GM18867 (cell line): ENCODE measurements at regions not wholly inside any gene's neighbourhood (a gene's known extent, or its start where the extent isn't known, plus 50 kb on each side); places are given as distances from the start of the nearest gene placed in this dataset.

Experiments used
- ATAC-seq: cut with Tn5 transposase; IDR thresholded peaks from one replicate; pipeline ENCODE4 v1.9.1; 2021; ENCODE audit warnings: mild to moderate bottlenecking, moderate library complexity; ENCODE audit not compliant: unreplicated experiment

DNA sequence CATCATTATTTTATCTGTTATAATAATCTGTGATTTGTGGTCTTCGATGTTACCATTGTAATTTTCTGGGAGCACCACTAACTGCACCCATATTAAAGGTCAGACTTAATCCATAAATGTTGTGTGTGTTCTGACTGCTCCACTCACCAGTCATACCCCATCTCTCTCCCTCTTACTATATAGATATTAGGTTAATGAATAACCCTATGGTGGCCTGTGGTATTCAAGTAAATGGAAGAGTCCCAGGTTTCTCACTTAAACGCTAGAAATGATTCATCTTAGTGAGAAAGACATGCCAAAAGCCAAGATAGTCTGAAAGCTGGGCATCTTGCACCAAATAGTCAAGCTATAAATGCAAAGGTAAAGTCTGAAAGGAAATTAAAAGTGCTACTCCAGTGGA lies 1358.5 kb downstream of the ROBO2 start:
- no peak for ATAC-seq

GRCh38 chr3:78402720-78403119 lies 1362.8 kb downstream of the ROBO2 start:
- no peak for ATAC-seq

DNA sequence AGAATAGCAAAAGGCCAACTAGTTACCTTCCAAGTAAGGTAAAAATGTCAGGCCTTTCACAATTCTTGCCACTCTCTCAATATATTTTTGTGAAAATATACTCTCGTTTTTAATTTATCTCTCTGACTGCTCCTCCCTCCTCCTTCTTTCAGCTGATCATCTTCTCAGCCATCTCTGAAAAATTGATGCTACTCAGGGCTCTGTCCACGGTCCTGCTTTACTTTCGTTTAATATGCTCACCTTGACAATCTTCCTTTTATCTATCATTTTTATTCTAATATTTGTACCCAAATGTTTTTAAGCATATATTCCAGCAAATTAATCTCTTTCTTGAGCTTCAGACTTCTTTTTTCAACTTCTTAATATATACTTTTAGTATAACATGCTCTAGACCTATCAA lies 1362.1 kb downstream of the ROBO1 start:
- no peak for ATAC-seq

GRCh38 chr3:78406396-78406795 lies 1361.4 kb downstream of the ROBO1 start:
- no peak for ATAC-seq

GRCh38 chr3:78410077-78410476 lies 1357.7 kb downstream of the ROBO1 start:
- no peak for ATAC-seq

DNA sequence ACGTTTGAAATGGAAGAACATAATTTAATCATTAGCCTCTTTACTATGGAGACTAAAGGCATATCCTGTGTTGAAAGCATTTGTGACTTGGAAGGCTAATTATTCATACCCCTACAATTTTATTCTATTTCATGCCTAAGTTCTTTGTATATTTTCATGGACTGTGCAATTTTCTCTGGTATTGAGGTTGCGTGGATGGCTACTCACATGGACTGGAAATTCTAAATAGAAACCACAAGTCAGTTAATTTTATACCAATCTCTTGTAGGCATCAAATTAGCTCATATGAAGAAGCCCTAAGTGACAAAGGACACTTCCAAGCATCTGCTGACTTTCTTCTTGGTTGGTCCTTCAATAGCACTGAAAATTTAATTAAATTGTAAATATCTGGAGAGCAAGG lies 1353.5 kb downstream of the ROBO1 start:
- ATAC-seq: no peak

DNA sequence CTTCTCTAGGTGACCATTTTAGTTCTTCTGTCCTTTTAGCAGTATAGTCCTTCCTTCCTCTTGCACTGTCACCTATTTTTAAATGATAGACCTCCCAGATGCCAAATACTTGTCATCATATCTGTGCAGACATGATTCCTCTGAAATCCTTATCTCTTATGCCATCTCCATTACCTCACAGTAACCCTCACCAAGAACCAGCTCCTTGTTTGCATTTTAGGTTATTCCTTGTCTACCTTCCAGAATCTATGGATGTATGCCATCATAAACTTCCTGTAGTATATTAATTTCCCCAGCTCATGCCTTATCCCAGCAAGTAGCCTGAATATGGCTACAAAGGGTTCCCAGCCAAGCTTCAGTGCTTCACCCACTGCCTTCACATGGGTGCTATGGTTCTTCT lies 1347.2 kb downstream of the ROBO1 start:
- ATAC-seq: no peak

GRCh38 chr3:78421247-78421966 lies 1346.4 kb downstream of the ROBO1 start:
- ATAC-seq: no peak

- ATAC-seq: no peak
These were observed 1343.1 kb downstream of the ROBO1 start for GRCh38 chr3:78424656-78425055.

DNA sequence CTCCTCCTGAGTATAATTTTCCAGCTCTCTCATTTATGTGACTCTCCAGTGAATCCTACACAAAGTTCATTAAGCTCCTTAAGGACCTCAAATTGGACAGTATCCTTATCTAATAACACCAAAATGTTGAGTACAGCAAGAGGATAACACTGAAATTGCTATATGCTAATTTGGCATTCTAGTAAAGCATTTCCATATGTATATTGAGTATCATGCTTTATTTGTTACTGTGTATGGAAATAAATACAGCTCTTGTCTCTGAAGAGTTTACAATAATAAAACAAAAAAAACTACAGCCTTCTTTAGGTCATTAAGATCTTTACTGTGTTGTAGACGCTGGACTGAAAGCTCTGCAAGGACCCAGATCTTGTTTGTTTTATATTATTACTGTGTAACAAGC lies 1341.3 kb downstream of the ROBO1 start:
- ATAC-seq: no peak

GRCh38 chr3:78427303-78427702 lies 1340.5 kb downstream of the ROBO1 start:
- ATAC-seq: no peak

GRCh38 chr3:78430741-78431140 lies 1337.1 kb downstream of the ROBO1 start:
- ATAC-seq: no peak

- ATAC-seq: no peak
These were observed 1333.0 kb downstream of the ROBO1 start for GRCh38 chr3:78434801-78435200.

GRCh38 chr3:78455166-78455565 lies 1312.6 kb downstream of the ROBO1 start:
- ATAC-seq: no peak

DNA sequence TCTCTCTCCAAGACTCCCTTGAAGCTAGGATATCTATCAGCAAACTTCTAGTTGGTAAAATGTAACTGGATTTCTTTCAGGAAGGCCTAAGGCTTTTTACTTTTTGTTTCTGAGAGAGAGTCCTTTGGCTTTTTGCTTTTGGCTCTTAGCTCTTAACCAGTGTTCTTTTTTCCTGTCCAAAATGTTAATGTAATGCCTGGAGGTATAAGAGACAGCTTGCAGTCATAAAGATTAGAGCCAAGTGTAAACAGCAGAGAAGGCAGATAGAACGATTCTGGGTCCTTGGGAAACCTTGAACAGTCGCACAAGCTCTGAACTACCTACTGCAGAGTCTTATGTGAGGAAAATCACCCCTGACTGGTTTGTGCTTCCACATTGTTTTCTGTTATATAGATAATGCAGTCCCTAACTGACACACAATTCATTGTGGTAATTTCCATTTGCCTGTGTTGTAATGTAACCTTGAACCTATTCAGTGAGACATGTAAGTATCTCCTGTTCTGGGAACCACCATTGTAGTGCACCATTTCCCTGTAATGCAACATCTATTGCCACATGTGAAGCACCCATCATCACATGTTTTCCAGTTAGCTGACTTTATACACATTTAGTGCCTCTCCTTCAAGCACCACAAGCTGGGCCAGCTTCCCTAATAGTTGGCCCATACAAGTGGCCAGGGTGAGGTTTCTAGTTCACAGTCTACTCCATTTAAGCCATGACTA lies 1311.9 kb downstream of the ROBO1 start:
- no peak for ATAC-seq

- ATAC-seq: no peak
These were observed 1308.0 kb downstream of the ROBO1 start for GRCh38 chr3:78459796-78460195.

DNA sequence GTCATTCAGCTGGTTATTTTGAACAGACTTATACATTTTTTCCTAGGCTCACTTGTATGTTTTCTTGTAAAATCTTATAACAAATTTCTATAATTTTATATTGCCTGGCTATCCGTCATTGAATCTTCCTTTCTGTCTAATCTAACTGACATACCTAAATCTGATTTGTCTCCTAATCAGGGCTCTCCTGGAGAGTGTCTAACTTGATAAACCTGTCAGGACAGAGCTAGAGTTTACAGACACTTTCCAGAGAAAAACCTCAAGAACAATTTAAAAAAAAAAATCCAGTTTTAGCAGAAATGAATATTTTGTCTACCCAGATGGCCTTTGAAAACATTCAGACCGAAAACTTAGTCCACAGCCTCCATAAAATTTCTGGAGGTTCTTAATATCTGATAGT lies 1305.8 kb downstream of the ROBO1 start:
- ATAC-seq: no peak

GRCh38 chr3:78476076-78476475 lies 1291.7 kb downstream of the ROBO1 start:
- no peak for ATAC-seq

GRCh38 chr3:78481050-78481449 lies 1286.7 kb downstream of the ROBO1 start:
- ATAC-seq: no peak

DNA sequence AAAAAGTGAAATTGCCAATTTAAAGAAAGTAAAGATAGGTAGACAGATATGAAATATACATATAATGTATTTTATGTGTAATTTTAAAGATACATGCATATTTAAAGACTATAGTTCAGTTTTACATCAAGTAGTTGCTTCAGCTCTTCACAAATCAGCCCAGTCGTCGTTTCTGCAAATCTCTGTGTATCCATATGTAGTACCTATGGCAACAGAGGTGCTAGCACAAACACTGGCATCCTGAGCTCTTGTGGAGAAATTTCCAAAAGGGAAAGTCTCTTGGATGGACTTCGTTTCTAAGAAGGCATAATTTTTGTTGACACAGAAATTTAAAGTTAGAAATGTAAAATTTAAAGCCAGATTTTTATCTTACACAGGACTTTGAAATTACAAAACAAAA lies 1284.7 kb downstream of the ROBO1 start:
- ATAC-seq: no peak

DNA sequence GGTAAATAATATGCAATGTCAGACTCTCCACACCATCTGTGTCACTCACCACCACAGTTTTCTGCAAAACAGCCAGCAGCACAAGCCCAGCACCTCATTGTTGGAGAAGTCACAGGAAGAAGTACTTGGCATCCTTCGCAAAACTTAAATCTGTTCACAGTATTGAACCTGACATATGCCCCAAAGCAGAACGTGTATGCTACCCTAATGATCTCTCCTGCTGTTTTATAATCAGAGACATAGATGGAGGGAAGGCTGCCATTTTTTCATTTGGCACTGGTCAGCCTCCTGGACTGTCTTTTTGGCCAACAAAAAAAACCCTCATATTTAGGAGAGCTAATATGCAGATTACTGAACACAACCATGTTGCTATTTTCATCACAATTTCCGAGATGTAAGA lies 1272.9 kb downstream of the ROBO1 start:
- no peak for ATAC-seq

DNA sequence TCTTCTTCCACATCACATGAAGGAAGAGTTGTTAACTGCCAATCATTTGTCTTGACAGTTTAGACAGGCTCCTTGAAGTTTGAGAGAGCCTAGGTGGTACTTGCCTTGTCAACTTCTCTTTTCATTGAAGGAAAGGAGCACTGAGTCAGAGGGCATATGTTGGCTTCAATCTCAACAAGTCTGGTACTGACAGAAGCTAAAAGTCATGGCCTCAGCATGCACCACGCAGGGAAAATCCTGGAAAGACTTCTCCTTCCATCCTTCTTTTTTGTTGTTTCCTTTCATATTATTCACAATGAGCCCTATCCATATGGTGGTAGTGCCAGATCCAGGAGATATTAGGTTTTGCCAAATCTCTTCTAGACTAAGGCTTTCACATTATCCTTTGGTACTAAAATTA lies 1272.5 kb downstream of the ROBO1 start:
- ATAC-seq: no peak

- ATAC-seq: no peak
These were observed 1271.3 kb downstream of the ROBO1 start for GRCh38 chr3:78496501-78496900.
